Activated CD4-positive, alpha-beta T cell treated with anti-CD3 and anti-CD28 coated beads, Interleukin-2, amount 10 ng/mL, durations not matched to agents 24 days and 14 days (primary cell): ENCODE measurements at regions not wholly inside any gene's neighbourhood (a gene's known extent, or its start where the extent isn't known, plus 50 kb on each side); places are given as distances from the start of the nearest gene placed in this dataset.
"Not testable (repeated sequence)": the region's sequence is repeated elsewhere in the genome, so short reads cannot be mapped to it uniquely, and the experiment has no call there.

Experiments
- DNase-seq: peaks from one replicate; pipeline ENCODE4 v3.0.0; 2022
- H3K27ac Mint-ChIP-seq: one replicate; pipeline ENCODE4 v1.8.0; 2022; ENCODE audit warnings: mild to moderate bottlenecking, mixed read lengths
- H3K27me3 Mint-ChIP-seq: one replicate; pipeline ENCODE4 v1.8.0; 2022; ENCODE audit warnings: mixed read lengths
- H3K36me3 Mint-ChIP-seq: one replicate; pipeline ENCODE4 v1.8.0; 2022; ENCODE audit warnings: low read depth, mild to moderate bottlenecking, mixed read lengths
- H3K4me1 Mint-ChIP-seq: one replicate; pipeline ENCODE4 v1.8.0; 2021; ENCODE audit warnings: mixed read lengths
- H3K4me3 Mint-ChIP-seq: one replicate; pipeline ENCODE4 v1.8.0; 2022; ENCODE audit warnings: mild to moderate bottlenecking, moderate library complexity, mixed read lengths
- H3K9me3 Mint-ChIP-seq: one replicate; pipeline ENCODE4 v1.8.0; 2021; ENCODE audit warnings: mixed read lengths
- intact Hi-C: fragments of 100-400 bp; cut with micrococcal nuclease; formaldehyde crosslinking; loops from one replicate; pipeline ENCODE4 v1.15.1; 2023

GRCh38 chr10:114722136-114722535 is 64.1 kb upstream of the ABLIM1 start:
- H3K9me3 Mint-ChIP-seq, H3K27ac Mint-ChIP-seq, H3K4me1 Mint-ChIP-seq, H3K4me3 Mint-ChIP-seq, intact Hi-C loops, H3K36me3 Mint-ChIP-seq, DNase-seq: not testable (repeated sequence)
- peaks cover 24% of the 10 kb centered on the region for H3K27me3 Mint-ChIP-seq

GRCh38 chr10:114723361-114723760 is 65.3 kb upstream of the ABLIM1 start:
- no peaks in the 10 kb centered on the region for H3K9me3 Mint-ChIP-seq
- H3K4me3 Mint-ChIP-seq, result no peak overlapping the region
- intact Hi-C loops, result no loop called here
- DNase-seq, result no peak
- peaks cover 18% of the 10 kb centered on the region for H3K27me3 Mint-ChIP-seq
- no peaks in the 10 kb centered on the region for H3K36me3 Mint-ChIP-seq
- no peaks in the 10 kb centered on the region for H3K4me1 Mint-ChIP-seq
- H3K27ac Mint-ChIP-seq, result no peak overlapping the region

- Mint-ChIP-seq H3K9me3 (no peaks in the 10 kb centered on the region), H3K27me3 (peaks cover 18% of the 10 kb centered on the region), H3K4me3 (no peak overlapping the region), H3K27ac (no peak overlapping the region), H3K4me1 (no peaks in the 10 kb centered on the region), H3K36me3 (no peaks in the 10 kb centered on the region)
- intact Hi-C loops, result no loop called here
- no peak for DNase-seq
These were observed 66.1 kb upstream of the ABLIM1 start for GRCh38 chr10:114723991-114724715.

- H3K4me1 Mint-ChIP-seq, result no peaks in the 10 kb centered on the region
- H3K27me3 Mint-ChIP-seq, result peaks cover 16% of the 10 kb centered on the region
- intact Hi-C loops, result no loop called here
These were observed 66.6 kb upstream of the ABLIM1 start for GRCh38 chr10:114724716-114725106.

GRCh38 chr10:114726820-114727271 is 68.8 kb upstream of the ABLIM1 start:
- intact Hi-C loops, result no loop called here
- Mint-ChIP-seq H3K4me1 (no peaks in the 10 kb centered on the region), H3K36me3 (no peaks in the 10 kb centered on the region), H3K9me3 (no peaks in the 10 kb centered on the region), H3K27me3 (peaks cover 12% of the 10 kb centered on the region), H3K27ac (no peak overlapping the region), H3K4me3 (no peak overlapping the region)
- DNase-seq, result no peak

More at GRCh38 chr10:114724716-114725106, 66.6 kb upstream of the ABLIM1 start:
- DNase-seq, result no peak
- Mint-ChIP-seq H3K4me3 (no peak overlapping the region), H3K9me3 (no peaks in the 10 kb centered on the region), H3K27ac (no peak overlapping the region), H3K36me3 (no peaks in the 10 kb centered on the region)

GRCh38 chr10:114728325-114728724 is 70.2 kb upstream of the ABLIM1 start:
- intact Hi-C loops, result no loop called here
- no peak for DNase-seq
- H3K27me3 Mint-ChIP-seq, result peaks cover 11% of the 10 kb centered on the region
- no peak overlapping the region for H3K4me3 Mint-ChIP-seq
- no peaks in the 10 kb centered on the region for H3K4me1 Mint-ChIP-seq
- no peaks in the 10 kb centered on the region for H3K36me3 Mint-ChIP-seq
- H3K27ac Mint-ChIP-seq, result no peak overlapping the region
- H3K9me3 Mint-ChIP-seq, result no peaks in the 10 kb centered on the region

GRCh38 chr10:114729103-114729659 is 71.1 kb upstream of the ABLIM1 start:
- no peaks in the 10 kb centered on the region for H3K9me3 Mint-ChIP-seq
- H3K27me3 Mint-ChIP-seq, result peaks cover 10% of the 10 kb centered on the region
- no peak for DNase-seq
- H3K4me1 Mint-ChIP-seq, result no peaks in the 10 kb centered on the region
- no peaks in the 10 kb centered on the region for H3K36me3 Mint-ChIP-seq
- no peak overlapping the region for H3K27ac Mint-ChIP-seq
- no peak overlapping the region for H3K4me3 Mint-ChIP-seq
- intact Hi-C loops, result no loop called here

- no peaks in the 10 kb centered on the region for H3K9me3 Mint-ChIP-seq
- no peaks in the 10 kb centered on the region for H3K4me1 Mint-ChIP-seq
- intact Hi-C loops, result no loop called here
- no peak overlapping the region for H3K27ac Mint-ChIP-seq
- no peak for DNase-seq
- no peaks in the 10 kb centered on the region for H3K36me3 Mint-ChIP-seq
- H3K27me3 Mint-ChIP-seq, result peaks cover 13% of the 10 kb centered on the region
- H3K4me3 Mint-ChIP-seq, result no peak overlapping the region
These were observed 72.2 kb upstream of the ABLIM1 start for GRCh38 chr10:114730291-114730690.

GRCh38 chr10:114732931-114733330 is 74.9 kb upstream of the ABLIM1 start:
- no peaks in the 10 kb centered on the region for H3K9me3 Mint-ChIP-seq
- H3K27me3 Mint-ChIP-seq, result peaks cover 15% of the 10 kb centered on the region
- intact Hi-C loops, result no loop called here
- no peak overlapping the region for H3K27ac Mint-ChIP-seq
- no peak overlapping the region for H3K4me3 Mint-ChIP-seq
- no peaks in the 10 kb centered on the region for H3K4me1 Mint-ChIP-seq
- no peaks in the 10 kb centered on the region for H3K36me3 Mint-ChIP-seq
- no peak for DNase-seq

- intact Hi-C loops, result no loop called here
- no peaks in the 10 kb centered on the region for H3K4me1 Mint-ChIP-seq
- no peaks in the 10 kb centered on the region for H3K9me3 Mint-ChIP-seq
- DNase-seq, result no peak
- no peaks in the 10 kb centered on the region for H3K36me3 Mint-ChIP-seq
- H3K27ac Mint-ChIP-seq, result no peak overlapping the region
- no peak overlapping the region for H3K4me3 Mint-ChIP-seq
- peaks cover 20% of the 10 kb centered on the region for H3K27me3 Mint-ChIP-seq
These were observed 77.9 kb upstream of the ABLIM1 start for GRCh38 chr10:114735946-114736345.

- intact Hi-C loops, result no loop called here
- Mint-ChIP-seq H3K9me3 (no peaks in the 10 kb centered on the region), H3K4me3 (no peak overlapping the region), H3K27me3 (peaks cover 39% of the 10 kb centered on the region), H3K27ac (no peak overlapping the region), H3K36me3 (no peaks in the 10 kb centered on the region), H3K4me1 (no peaks in the 10 kb centered on the region)
- no peak for DNase-seq
These were observed 77.9 kb upstream of the FHIP2A start for GRCh38 chr10:114743521-114744231.

- no peak for DNase-seq
- intact Hi-C loops, result no loop called here
- Mint-ChIP-seq H3K9me3 (no peaks in the 10 kb centered on the region), H3K27ac (no peak overlapping the region), H3K4me3 (no peak overlapping the region), H3K36me3 (no peaks in the 10 kb centered on the region), H3K4me1 (no peaks in the 10 kb centered on the region), H3K27me3 (peaks cover 48% of the 10 kb centered on the region)
These were observed 75.0 kb upstream of the FHIP2A start for GRCh38 chr10:114746531-114746930.

- H3K4me1 Mint-ChIP-seq, result no peaks in the 10 kb centered on the region
- H3K27me3 Mint-ChIP-seq, result peaks cover 45% of the 10 kb centered on the region
- H3K27ac Mint-ChIP-seq, result no peak overlapping the region
- intact Hi-C loops, result no loop called here
- no peaks in the 10 kb centered on the region for H3K9me3 Mint-ChIP-seq
- no peak for DNase-seq
- no peak overlapping the region for H3K4me3 Mint-ChIP-seq
- no peaks in the 10 kb centered on the region for H3K36me3 Mint-ChIP-seq
These were observed 73.3 kb upstream of the FHIP2A start for GRCh38 chr10:114748241-114748640.

- H3K27me3 Mint-ChIP-seq, result peaks cover 41% of the 10 kb centered on the region
- intact Hi-C loops, result no loop called here
- H3K27ac Mint-ChIP-seq, result no peak overlapping the region
- no peaks in the 10 kb centered on the region for H3K4me1 Mint-ChIP-seq
- no peaks in the 10 kb centered on the region for H3K9me3 Mint-ChIP-seq
- H3K4me3 Mint-ChIP-seq, result no peak overlapping the region
- H3K36me3 Mint-ChIP-seq, result no peaks in the 10 kb centered on the region
- no peak for DNase-seq
These were observed 72.6 kb upstream of the FHIP2A start for GRCh38 chr10:114749014-114749413.
